Neural progenitor cell (in vitro differentiated cells): ENCODE measurements at regions not wholly inside any gene's neighbourhood (a gene's known extent, or its start where the extent isn't known, plus 50 kb on each side); places are given as distances from the start of the nearest gene placed in this dataset.

ENCODE experiments used
- DNase-seq: peaks from one replicate; pipeline ENCODE4 v3.0.0-alpha.2; 2016; ENCODE audit warnings: low spot score
- H2AFZ ChIP-seq: fragments of 200-600 bp; sonication (generic); replicated peaks from 2 replicates; pipeline ENCODE4 v1.6.1; 2016; ENCODE audit warnings: antibody characterized with exemption
- H3F3A ChIP-seq: fragments of 200-600 bp; sonication (generic); 2 replicates; pipeline ENCODE4 v1.6.1; 2016; ENCODE audit warnings: antibody characterized with exemption, low read depth
- H3K27ac ChIP-seq: fragments of 200-600 bp; sonication (generic); 2 replicates; pipeline ENCODE4 v1.5.1; 2016; ENCODE audit warnings: mild to moderate bottlenecking
- H3K27me3 ChIP-seq: fragments of 200-600 bp; sonication (generic); 2 replicates; pipeline ENCODE4 v1.6.1; 2016; ENCODE audit warnings: mild to moderate bottlenecking, moderate library complexity
- H3K36me3 ChIP-seq: fragments of 200-600 bp; sonication (generic); 2 replicates; pipeline ENCODE4 v1.5.1; 2016
- H3K4me1 ChIP-seq: fragments of 200-600 bp; sonication (generic); 2 replicates; pipeline ENCODE4 v1.6.1; 2016; ENCODE audit warnings: mixed run types
- H3K4me2 ChIP-seq: fragments of 200-600 bp; sonication (generic); 2 replicates; pipeline ENCODE4 v1.6.1; 2016
- H3K4me3 ChIP-seq: fragments of 200-600 bp; sonication (generic); 2 replicates; pipeline ENCODE4 v1.5.1; 2016
- H3K79me2 ChIP-seq: fragments of 200-600 bp; sonication (generic); 2 replicates; pipeline ENCODE4 v1.6.1; 2016; ENCODE audit warnings: low read depth
- H3K9ac ChIP-seq: fragments of 200-600 bp; sonication (generic); 2 replicates; pipeline ENCODE4 v1.6.1; 2016
- H3K9me3 ChIP-seq: fragments of 200-600 bp; sonication (generic); 2 replicates; pipeline ENCODE4 v1.5.1; 2016; ENCODE audit warnings: low read depth
- H4K20me1 ChIP-seq: fragments of 200-600 bp; sonication (generic); 2 replicates; pipeline ENCODE4 v1.6.1; 2016; ENCODE audit warnings: low read depth
- H3K27ac Mint-ChIP-seq: 3 replicates; pipeline ENCODE4 v1.8.0; 2021; ENCODE audit warnings: mixed read lengths
- H3K27me3 Mint-ChIP-seq: 2 replicates; pipeline ENCODE4 v1.8.0; 2022; ENCODE audit warnings: low read depth, mild to moderate bottlenecking, inconsistent platforms, moderate library complexity, mixed read lengths; ENCODE audit not compliant: insufficient read depth
- H3K36me3 Mint-ChIP-seq: 3 replicates; pipeline ENCODE4 v1.8.0; 2021; ENCODE audit warnings: mixed read lengths
- H3K4me1 Mint-ChIP-seq: 3 replicates; pipeline ENCODE4 v1.8.0; 2021; ENCODE audit warnings: mixed read lengths
- H3K4me3 Mint-ChIP-seq: 3 replicates; pipeline ENCODE4 v1.8.0; 2021; ENCODE audit warnings: mild to moderate bottlenecking, moderate library complexity, mixed read lengths
- H3K9me3 Mint-ChIP-seq: 3 replicates; pipeline ENCODE4 v1.8.0; 2020; ENCODE audit warnings: mixed read lengths
- CTCF ChIP-seq: fragments of 200-600 bp; sonication (generic); IDR thresholded peaks from 2 replicates; pipeline ENCODE4 v1.5.1; 2017; ENCODE audit warnings: antibody characterized with exemption, mild to moderate bottlenecking
- EZH2 ChIP-seq: fragments of 200-600 bp; sonication (generic); IDR thresholded peaks from 2 replicates; pipeline ENCODE4 v1.6.1; 2017; ENCODE audit warnings: antibody characterized with exemption, mild to moderate bottlenecking, moderate library complexity
- EZH2phosphoT487 ChIP-seq: fragments of 200-600 bp; sonication (generic); IDR thresholded peaks from 2 replicates; pipeline ENCODE4 v1.6.1; 2017; ENCODE audit warnings: antibody characterized with exemption

- no peaks in the 10 kb centered on the region for H3K36me3 ChIP-seq
- peak overlapping the region; percentile 64 for H3K4me2 ChIP-seq
- peaks cover 25% of the 10 kb centered on the region for H3K4me1 ChIP-seq
- H3K9ac ChIP-seq = no peak overlapping the region
- H3K27me3 ChIP-seq = peaks cover 100% of the 10 kb centered on the region
- H3K27ac Mint-ChIP-seq = no peak overlapping the region
- no peaks in the 10 kb centered on the region for H3K36me3 Mint-ChIP-seq
- TF ChIP-seq EZH2 = no peak
- no peak for TF ChIP-seq CTCF
- TF ChIP-seq EZH2phosphoT487 = no peak
- peaks cover 24% of the 10 kb centered on the region for H3F3A ChIP-seq
- H3K9me3 ChIP-seq = no peaks in the 10 kb centered on the region
- peak overlapping the region; percentile 22 for H3K4me3 ChIP-seq
- DNase-seq = peak; percentile 16
- no peaks in the 10 kb centered on the region for H3K9me3 Mint-ChIP-seq
- H3K4me3 Mint-ChIP-seq = peak overlapping the region; percentile 81
- no peak overlapping the region for H3K27ac ChIP-seq
- H3K27me3 Mint-ChIP-seq = peaks cover 19% of the 10 kb centered on the region
- peaks cover 30% of the 10 kb centered on the region for H3K4me1 Mint-ChIP-seq
- peaks cover 17% of the 10 kb centered on the region for H4K20me1 ChIP-seq
- no peaks in the 10 kb centered on the region for H3K79me2 ChIP-seq
- H2AFZ ChIP-seq = no peak overlapping the region
Measured at GRCh38 chr20:22402550-22402949, 181.8 kb downstream of the FOXA2 start.

- no peak overlapping the region for H3K9ac ChIP-seq
- H3F3A ChIP-seq = peaks cover 24% of the 10 kb centered on the region
- Mint-ChIP-seq H3K9me3 (no peaks in the 10 kb centered on the region), H3K27me3 (peaks cover 17% of the 10 kb centered on the region), H3K4me3 (no peak overlapping the region), H3K4me1 (peaks cover 30% of the 10 kb centered on the region), H3K27ac (no peak overlapping the region), H3K36me3 (no peaks in the 10 kb centered on the region)
- no peaks in the 10 kb centered on the region for H3K79me2 ChIP-seq
- H3K27me3 ChIP-seq = peaks cover 100% of the 10 kb centered on the region
- no peaks in the 10 kb centered on the region for H3K36me3 ChIP-seq
- no peak overlapping the region for H3K4me3 ChIP-seq
- no peak overlapping the region for H2AFZ ChIP-seq
- DNase-seq = no peak
- H3K4me1 ChIP-seq = peaks cover 25% of the 10 kb centered on the region
- H3K27ac ChIP-seq = no peak overlapping the region
- TF ChIP-seq EZH2 (no peak), EZH2phosphoT487 (no peak), CTCF (no peak)
- H3K4me2 ChIP-seq = no peak overlapping the region
- no peaks in the 10 kb centered on the region for H3K9me3 ChIP-seq
- H4K20me1 ChIP-seq = peaks cover 17% of the 10 kb centered on the region
Measured at GRCh38 chr20:22400440-22400839, 183.9 kb downstream of the FOXA2 start.

- TF ChIP-seq EZH2phosphoT487 (no peak), CTCF (no peak), EZH2 (no peak)
Measured at GRCh38 chr20:22394583-22394982, 189.8 kb downstream of the FOXA2 start.

More at GRCh38 chr20:22394583-22394982, 189.8 kb downstream of the FOXA2 start:
- Histone ChIP-seq H3K79me2 (no peaks in the 10 kb centered on the region), H3F3A (no peaks in the 10 kb centered on the region), H2AFZ (no peak overlapping the region), H3K4me1 (no peaks in the 10 kb centered on the region), H3K36me3 (no peaks in the 10 kb centered on the region), H3K4me3 (no peak overlapping the region), H3K27me3 (peaks cover 97% of the 10 kb centered on the region), H4K20me1 (no peaks in the 10 kb centered on the region), H3K27ac (no peak overlapping the region), H3K4me2 (no peak overlapping the region), H3K9ac (no peak overlapping the region), H3K9me3 (no peaks in the 10 kb centered on the region)
- no peak for DNase-seq
- H3K27me3 Mint-ChIP-seq = peaks cover 20% of the 10 kb centered on the region
- H3K4me3 Mint-ChIP-seq = no peak overlapping the region
- H3K4me1 Mint-ChIP-seq = no peaks in the 10 kb centered on the region
- no peak overlapping the region for H3K27ac Mint-ChIP-seq
- no peaks in the 10 kb centered on the region for H3K9me3 Mint-ChIP-seq
- H3K36me3 Mint-ChIP-seq = no peaks in the 10 kb centered on the region
